ENCODE measurements at regions not wholly inside any gene's neighbourhood (a gene's known extent, or its start where the extent isn't known, plus 50 kb on each side); places are given as distances from the start of the nearest gene placed in this dataset.

- H3K27me3 ChIP-seq (ENCODE audit: control insufficient read depth, insufficient read depth, low read length): no peaks in the 10 kb centered on the region
- no peak for TF ChIP-seq CTCF (IDR thresholded peaks at IDR 0.05; ENCODE audit: insufficient read depth, low read depth, low read length)
- H3K4me3 ChIP-seq (ENCODE audit: low read depth, low read length): no peak overlapping the region
- ChIA-PET CTCF (no interaction called here), POLR2A (no interaction called here)
- DNase-seq (ENCODE audit: low read depth): no peak
- no peaks in the 10 kb centered on the region for H3K36me3 ChIP-seq (ENCODE audit: control insufficient read depth, insufficient read depth, low read length)
Observed at GRCh38 chr6:98560418-98560817, 274.0 kb upstream of the POU3F2 start.

DNA sequence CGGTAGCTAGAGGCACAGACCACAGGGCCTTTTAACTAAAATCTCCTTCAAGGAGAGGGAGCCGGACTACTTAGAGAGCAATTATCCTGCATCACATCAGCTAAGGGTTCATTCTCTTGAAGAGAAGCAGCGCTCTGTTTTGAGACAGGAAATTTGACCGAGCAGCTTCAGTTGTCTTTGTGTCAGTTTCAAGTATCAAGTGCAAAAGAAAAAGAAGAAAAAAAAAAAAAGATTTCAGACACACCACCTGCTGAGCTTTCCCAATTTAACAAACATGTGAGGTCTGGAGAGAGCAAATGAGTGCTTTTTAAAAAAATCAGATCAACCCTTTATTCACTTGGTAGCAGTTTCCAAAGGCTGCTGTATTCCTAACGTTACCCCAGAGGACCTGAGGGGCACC, 273.5 kb upstream of the POU3F2 start:
- TF ChIP-seq CTCF (IDR thresholded peaks at IDR 0.05; ENCODE audit: insufficient read depth, low read depth, low read length): no peak
- POLR2A ChIA-PET: no interaction called here

GRCh38 chr6:98566126-98566525, 268.2 kb upstream of the POU3F2 start:
- no peak for TF ChIP-seq CTCF (IDR thresholded peaks at IDR 0.05; ENCODE audit: insufficient read depth, low read depth, low read length)
- Histone ChIP-seq H3K36me3 (ENCODE audit: control insufficient read depth, insufficient read depth, low read length) (no peaks in the 10 kb centered on the region), H3K4me3 (ENCODE audit: low read depth, low read length) (no peak overlapping the region), H3K27me3 (ENCODE audit: control insufficient read depth, insufficient read depth, low read length) (no peaks in the 10 kb centered on the region)
- POLR2A ChIA-PET: no interaction called here
- CTCF ChIA-PET: no interaction called here
- no peak for DNase-seq (ENCODE audit: low read depth)

More for the DNA sequence above, 273.5 kb upstream of the POU3F2 start:
- Histone ChIP-seq H3K4me3 (ENCODE audit: low read depth, low read length) (no peak overlapping the region), H3K36me3 (ENCODE audit: control insufficient read depth, insufficient read depth, low read length) (no peaks in the 10 kb centered on the region), H3K27me3 (ENCODE audit: control insufficient read depth, insufficient read depth, low read length) (no peaks in the 10 kb centered on the region)
- CTCF ChIA-PET: no interaction called here
- DNase-seq (ENCODE audit: low read depth): no peak

- CTCF ChIA-PET: no interaction called here
- no peak for TF ChIP-seq CTCF (IDR thresholded peaks at IDR 0.05; ENCODE audit: insufficient read depth, low read depth, low read length)
- POLR2A ChIA-PET: no interaction called here
- Histone ChIP-seq H3K27me3 (ENCODE audit: control insufficient read depth, insufficient read depth, low read length) (no peaks in the 10 kb centered on the region), H3K36me3 (ENCODE audit: control insufficient read depth, insufficient read depth, low read length) (no peaks in the 10 kb centered on the region), H3K4me3 (ENCODE audit: low read depth, low read length) (no peak overlapping the region)
- no peak for DNase-seq (ENCODE audit: low read depth)
Observed at GRCh38 chr6:98572579-98572978, 261.8 kb upstream of the POU3F2 start.

- ChIA-PET CTCF (no interaction called here), POLR2A (no interaction called here)
- no peak for TF ChIP-seq CTCF (IDR thresholded peaks at IDR 0.05; ENCODE audit: insufficient read depth, low read depth, low read length)
- DNase-seq (ENCODE audit: low read depth): no peak
- Histone ChIP-seq H3K36me3 (ENCODE audit: control insufficient read depth, insufficient read depth, low read length) (no peaks in the 10 kb centered on the region), H3K27me3 (ENCODE audit: control insufficient read depth, insufficient read depth, low read length) (no peaks in the 10 kb centered on the region), H3K4me3 (ENCODE audit: low read depth, low read length) (no peak overlapping the region)
Observed at GRCh38 chr6:98574984-98575383, 259.4 kb upstream of the POU3F2 start.

All from BJ (cell line).